Ovary (tissue), 7 donors: ENCODE measurements at regions not wholly inside any gene's neighbourhood (a gene's known extent, or its start where the extent isn't known, plus 50 kb on each side); places are given as distances from the start of the nearest gene placed in this dataset.
A peak's percentile ranks its signal among the peaks of the same experiment; 100 is the strongest.

Experiments used
- DNase-seq, 5 donors: peaks; one replicate each; pipeline ENCODE4 v3.0.0-alpha.2; 2019 to 2020
- H3K27ac ChIP-seq, 2 donors: fragments of 200-600 bp; one replicate each; pipeline versions ENCODE4 v1.5.1 to v1.8.0; 2019 to 2022
- H3K27me3 ChIP-seq: fragments of 200-600 bp; one replicate; pipeline ENCODE4 v1.8.0; 2022
- H3K36me3 ChIP-seq: fragments of 200-600 bp; sonication (generic); one replicate; pipeline ENCODE4 v1.5.1; 2019
- H3K4me1 ChIP-seq: one replicate; pipeline ENCODE4 v1.8.1; 2013; ENCODE audit warnings: mild to moderate bottlenecking, moderate library complexity; ENCODE audit not compliant: insufficient read depth
- H3K4me3 ChIP-seq: fragments of 200-600 bp; sonication (generic); one replicate; pipeline ENCODE4 v1.5.1; 2017
- H3K9me3 ChIP-seq, 2 donors: fragments of 200-600 bp in 1 of 2; sonication (generic) in 1 of 2; one replicate each; pipeline versions ENCODE4 v1.5.1 to v1.8.1; 2013 to 2019; ENCODE audit warnings: mild to moderate bottlenecking in 1 of 2, moderate library complexity in 1 of 2
- CTCF ChIP-seq, 3 donors: fragments of 450-650 bp in 2 of 3; fragments of 200-600 bp in 1 of 3; IDR thresholded peaks; one replicate each; pipeline versions ENCODE4 v1.5.1 to v1.8.0; 2016 to 2022; ENCODE audit warnings: antibody characterized with exemption in 3 of 3, mild to moderate bottlenecking in 1 of 3
- EP300 ChIP-seq: sonication (generic); formaldehyde crosslinking; IDR thresholded peaks from one replicate; pipeline ENCODE4 v1.6.1; 2017; ENCODE audit warnings: antibody characterized with exemption
- POLR2A ChIP-seq: fragments of 450-650 bp; IDR thresholded peaks from one replicate; pipeline ENCODE4 v1.6.1; 2017; ENCODE audit warnings: antibody characterized with exemption, mild to moderate bottlenecking, moderate library complexity
- WGBS, 3 donors: extraction: QIAGEN DNeasy Blood & Tissue Kit in 1 of 3; methylation state at CpG; one replicate each; pipeline versions ENCODE4 v1.1.5 to v1.1.7; 2013 to 2017; 5-methylcytosine and 5-hydroxymethylcytosine counted together
- intact Hi-C, 4 donors: fragments of 100-400 bp; cut with DNase I; formaldehyde crosslinking; loops; one replicate each; pipeline versions ENCODE4 v1.11.0 to v1.15.1; 2022 to 2023
- donor health status: DM: no; HTN: no; CAD: no; lungs with moderate emphysema.
- donor health status: DM: no; HTN: no; CAD: no.
- donor health status: Bipolar disorder and iron deficiency.
- donor health status: DM: no; HTN: no; CAD: no.
- donor health status: DM: yes; HTN: yes; CAD: no.

- no peak overlapping the region for H3K4me3 ChIP-seq
- intact Hi-C loops: no loop called here
- WGBS, 3 donors: 89 to 96% (median 96%) methylated on average over 8 of the region's 8 CpGs
- no peaks in the 10 kb centered on the region for H3K9me3 ChIP-seq
- no peak overlapping the region for H3K27ac ChIP-seq
- no peaks in the 10 kb centered on the region for H3K36me3 ChIP-seq
- H3K4me1 ChIP-seq: no peaks in the 10 kb centered on the region
- DNase-seq: no peak
- TF ChIP-seq POLR2A: no peak
- no peak for TF ChIP-seq CTCF (IDR thresholded peaks at IDR 0.05)
- no peak for TF ChIP-seq EP300
- no peaks in the 10 kb centered on the region for H3K27me3 ChIP-seq
Measured at GRCh38 chr11:119805663-119806062, 76.7 kb upstream of the NECTIN1 start.

- DNase-seq: no peak
- Histone ChIP-seq H3K27ac (no peak overlapping the region), H3K4me1 (no peaks in the 10 kb centered on the region), H3K27me3 (no peaks in the 10 kb centered on the region), H3K36me3 (no peaks in the 10 kb centered on the region), H3K9me3 (no peaks in the 10 kb centered on the region), H3K4me3 (no peak overlapping the region)
- TF ChIP-seq POLR2A (no peak), CTCF (IDR thresholded peaks at IDR 0.05) (no peak), EP300 (no peak)
- intact Hi-C loops: no loop called here
- WGBS, 3 donors: 84 to 93% (median 91%) methylated on average over 5 of the region's 5 CpGs
Measured at GRCh38 chr11:119804698-119805097, 75.7 kb upstream of the NECTIN1 start.

- no peak for DNase-seq
- H3K36me3 ChIP-seq: no peaks in the 10 kb centered on the region
- WGBS, 3 donors: 82 to 96% (median 87%) methylated on average over 6 of the region's 6 CpGs
- intact Hi-C loops: no loop called here
- TF ChIP-seq POLR2A: no peak
- TF ChIP-seq CTCF (IDR thresholded peaks at IDR 0.05): no peak
- no peak for TF ChIP-seq EP300
- H3K9me3 ChIP-seq: no peaks in the 10 kb centered on the region
- no peak overlapping the region for H3K4me3 ChIP-seq
- no peaks in the 10 kb centered on the region for H3K27me3 ChIP-seq
- H3K4me1 ChIP-seq: no peaks in the 10 kb centered on the region
- H3K27ac ChIP-seq: no peak overlapping the region
Measured at GRCh38 chr11:119803726-119804294, 74.8 kb upstream of the NECTIN1 start.

GRCh38 chr11:119803139-119803538 lies 74.1 kb upstream of the NECTIN1 start:
- intact Hi-C loops: no loop called here
- WGBS, 3 donors: 69 to 90% (median 86%) methylated on average over 6 of the region's 6 CpGs
- no peak overlapping the region for H3K4me3 ChIP-seq
- TF ChIP-seq POLR2A: no peak
- TF ChIP-seq CTCF (IDR thresholded peaks at IDR 0.05): no peak
- TF ChIP-seq EP300: no peak
- no peaks in the 10 kb centered on the region for H3K4me1 ChIP-seq
- H3K27me3 ChIP-seq: no peaks in the 10 kb centered on the region
- H3K9me3 ChIP-seq: no peaks in the 10 kb centered on the region
- H3K27ac ChIP-seq: no peak overlapping the region
- peak in 1 of 5 donors; percentile 11 for DNase-seq
- H3K36me3 ChIP-seq: no peaks in the 10 kb centered on the region
